Esophagus muscularis mucosa (tissue), 3 donors: ENCODE measurements at regions not wholly inside any gene's neighbourhood (a gene's known extent, or its start where the extent isn't known, plus 50 kb on each side); places are given as distances from the start of the nearest gene placed in this dataset.

Experiments
- CTCF ChIP-seq, 3 experiments: fragments of 200-600 bp in 2 of 3; fragments of 450-650 bp in 1 of 3; sonication (generic) in 2 of 3; IDR thresholded peaks; one replicate each; pipeline ENCODE4 v1.5.1; 2017 to 2019; ENCODE audit warnings: antibody characterized with exemption in 3 of 3, mild to moderate bottlenecking in 2 of 3, moderate library complexity in 1 of 3
- POLR2AphosphoS5 ChIP-seq, 2 donors: sonication (generic); formaldehyde crosslinking; IDR thresholded peaks; one replicate each; pipeline ENCODE4 v1.6.1; 2017; ENCODE audit warnings: antibody characterized with exemption in 2 of 2

GRCh38 chr17:37815536-37815935, 70.7 kb upstream of the HNF1B start:
- TF ChIP-seq POLR2AphosphoS5 (IDR thresholded peaks at IDR 0.05) (no peak), CTCF (IDR thresholded peaks at IDR 0.05) (no peak)
